Right renal pelvis (tissue), 4 donors: ENCODE measurements at regions not wholly inside any gene's neighbourhood (a gene's known extent, or its start where the extent isn't known, plus 50 kb on each side); places are given as distances from the start of the nearest gene placed in this dataset.
"Not testable (repeated sequence)": the region's sequence is repeated elsewhere in the genome, so short reads cannot be mapped to it uniquely, and the experiment has no call there.

Experiments used
- DNase-seq, 4 donors: peaks; one replicate each; pipeline ENCODE4 v3.0.0-alpha.2; 2013; ENCODE audit warnings: low read depth in 4 of 4, low spot score in 3 of 4, missing footprints in 1 of 4

- no peak for DNase-seq
Observed at GRCh38 chrX:125654501-125654900, 334.8 kb downstream of the TEX13C start.

DNA sequence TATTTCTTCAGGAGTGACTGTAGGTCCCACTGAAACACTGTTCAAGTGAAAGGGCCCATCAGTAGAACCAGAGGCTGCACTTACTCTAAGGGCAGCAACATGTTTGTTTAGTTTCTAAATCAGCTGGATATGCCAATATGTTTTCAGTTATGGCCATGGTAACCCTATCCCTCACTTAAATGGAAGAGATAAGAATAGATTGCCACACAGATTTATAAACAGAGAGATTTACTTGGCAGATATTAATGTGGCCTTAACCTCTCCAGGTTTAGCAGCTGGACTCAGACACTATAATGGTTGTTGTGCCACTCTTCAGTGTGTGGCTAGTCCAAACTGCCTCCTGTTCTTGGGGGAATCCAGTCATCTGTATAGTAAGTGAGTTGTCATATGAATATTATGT lies 354.1 kb downstream of the TEX13C start:
- no peak for DNase-seq

DNA sequence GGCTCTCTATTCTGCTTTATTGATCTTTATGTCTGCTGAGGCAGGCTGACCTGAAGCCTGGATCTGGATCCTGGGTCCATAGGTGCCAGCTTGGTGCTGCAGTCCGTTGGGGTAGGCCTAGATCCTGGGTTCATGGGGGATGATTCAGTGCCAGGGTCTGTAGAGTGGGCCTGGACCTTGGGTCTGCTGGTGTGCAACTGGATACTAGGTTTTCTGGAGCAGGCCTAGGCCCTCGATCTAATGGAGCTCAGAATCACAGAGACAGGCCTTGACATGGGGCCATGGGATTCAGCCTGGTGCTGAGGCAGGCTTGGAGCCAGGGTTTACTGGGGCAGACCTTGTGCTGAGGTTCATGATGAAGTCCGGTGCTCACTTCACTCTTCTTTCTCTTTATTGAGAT lies 358.6 kb downstream of the TEX13C start:
- DNase-seq: no peak

- DNase-seq: no peak
Observed at GRCh38 chrX:125680366-125680765, 360.7 kb downstream of the TEX13C start.

DNA sequence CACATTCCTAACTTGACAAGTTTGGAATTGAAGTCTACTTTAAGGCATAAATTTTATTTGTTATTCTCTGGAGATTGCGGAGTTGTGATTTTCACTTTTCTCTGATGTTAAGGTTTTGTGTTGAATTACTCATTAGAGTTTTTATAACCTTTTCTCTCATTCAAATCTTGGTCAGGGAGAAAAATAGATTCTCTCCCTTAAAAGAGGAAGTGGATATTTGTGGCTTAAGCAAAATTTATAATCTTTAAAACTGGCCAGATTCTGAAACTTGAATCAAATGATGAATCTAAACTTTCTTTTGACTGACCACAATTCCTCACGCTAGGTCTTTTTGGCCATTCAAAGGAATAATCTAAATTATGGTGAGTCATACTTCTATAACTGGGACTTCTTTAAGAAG lies 361.4 kb downstream of the TEX13C start:
- DNase-seq: no peak

DNA sequence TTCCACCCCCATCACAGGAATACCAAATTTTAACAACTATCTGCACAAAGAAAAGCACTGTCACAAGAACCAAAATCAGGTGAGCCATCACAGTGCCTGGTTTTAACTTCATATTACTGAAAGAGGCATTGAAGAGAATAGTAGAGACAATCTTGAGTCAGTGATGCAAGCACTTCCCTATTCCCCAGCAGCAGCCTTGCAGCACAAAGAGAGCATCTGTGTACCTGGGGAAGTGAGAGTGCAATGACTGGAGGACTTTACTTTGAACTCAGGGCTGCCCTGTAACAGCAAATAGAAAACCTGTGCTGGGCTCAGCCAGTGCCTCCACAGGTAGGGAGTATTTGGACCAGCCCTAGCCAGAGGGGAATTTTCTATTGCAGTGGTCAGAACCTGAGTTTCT lies 361.8 kb downstream of the TEX13C start:
- DNase-seq: no peak

DNA sequence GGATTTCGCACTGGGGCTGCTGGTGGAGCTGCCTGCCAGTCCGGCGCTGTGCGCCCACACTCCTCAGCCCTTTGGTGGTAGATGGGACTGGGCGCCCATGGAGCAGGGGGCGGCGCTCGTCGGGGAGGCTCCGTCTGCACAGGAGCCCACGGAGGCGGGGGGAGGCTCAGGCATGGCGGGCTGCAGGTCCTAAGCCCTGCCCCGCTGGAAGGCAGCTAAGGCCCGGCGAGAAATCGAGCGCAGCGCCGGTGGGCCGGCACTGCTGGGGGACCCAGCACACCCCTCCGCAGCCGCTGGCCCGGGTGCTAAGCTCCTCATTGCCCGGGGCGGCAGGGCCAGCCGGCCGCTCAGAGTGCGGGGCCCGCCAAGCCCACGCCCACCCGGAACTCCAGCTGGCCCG lies 370.9 kb downstream of the TEX13C start:
- not testable (repeated sequence) for DNase-seq

GRCh38 chrX:125694171-125694570 lies 374.5 kb downstream of the TEX13C start:
- DNase-seq: no peak

GRCh38 chrX:125709074-125709473 lies 389.4 kb downstream of the TEX13C start:
- DNase-seq: no peak

DNA sequence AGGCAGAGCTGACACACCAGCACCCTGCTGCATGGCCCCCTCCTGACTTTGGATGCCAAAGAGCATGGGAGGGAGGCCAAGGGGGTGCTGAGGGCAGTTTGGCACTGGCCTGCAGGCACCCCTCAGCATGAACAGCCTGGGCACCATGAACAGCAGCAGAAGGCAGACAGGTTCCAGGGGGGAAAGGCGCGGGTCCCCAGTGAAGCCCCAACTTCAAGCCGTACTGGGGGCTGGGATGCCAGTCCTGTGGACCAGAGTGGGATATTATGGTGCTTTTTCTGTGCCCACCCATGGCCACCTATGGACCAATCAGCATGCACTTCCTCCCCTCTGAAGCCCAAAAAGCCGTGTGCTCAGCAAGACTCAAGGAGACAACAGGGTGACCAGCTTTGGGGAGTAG lies 389.9 kb downstream of the TEX13C start:
- DNase-seq: no peak

GRCh38 chrX:125710403-125711062 lies 390.9 kb downstream of the TEX13C start:
- no peak for DNase-seq

- no peak for DNase-seq
Observed at GRCh38 chrX:125711103-125711502, 391.4 kb downstream of the TEX13C start.

DNA sequence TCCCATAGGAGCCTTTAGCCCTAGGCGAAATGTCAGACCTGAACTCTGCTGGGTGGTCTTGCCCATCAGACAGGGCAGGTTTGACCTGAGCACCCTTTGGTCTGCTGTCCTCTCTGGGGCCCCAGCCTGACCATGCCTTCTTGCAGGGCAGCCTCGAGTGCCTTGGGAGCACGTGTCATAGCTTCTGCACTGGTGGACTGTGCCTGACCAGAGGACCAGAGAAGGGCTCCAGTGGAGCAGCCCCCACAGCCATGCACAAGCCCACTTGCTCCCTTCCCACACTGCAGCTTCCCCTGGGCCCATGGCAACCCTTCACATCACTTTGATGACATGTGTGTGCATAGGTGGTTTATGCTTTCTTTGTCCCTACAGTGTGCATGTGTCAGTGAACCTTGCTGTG lies 394.0 kb downstream of the TEX13C start:
- DNase-seq: no peak

DNA sequence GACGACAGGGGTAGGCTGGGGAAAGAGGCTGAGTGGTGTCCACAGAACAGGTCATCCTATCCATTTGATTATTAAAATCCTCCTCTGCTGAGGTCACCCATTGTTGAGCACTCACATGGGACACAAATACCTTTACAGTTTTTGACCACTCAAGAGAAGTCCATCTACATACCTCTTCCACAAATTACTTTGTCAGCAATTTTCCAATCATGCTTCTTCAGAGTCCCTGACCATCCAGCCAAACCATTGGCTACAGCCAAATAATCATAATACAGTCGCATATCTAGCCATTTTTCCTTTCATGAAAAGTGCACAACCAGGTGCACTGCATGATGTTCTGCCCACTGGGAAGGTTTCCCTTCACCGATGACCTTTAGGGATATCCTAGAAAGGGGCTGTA lies 407.4 kb downstream of the TEX13C start:
- no peak for DNase-seq

DNA sequence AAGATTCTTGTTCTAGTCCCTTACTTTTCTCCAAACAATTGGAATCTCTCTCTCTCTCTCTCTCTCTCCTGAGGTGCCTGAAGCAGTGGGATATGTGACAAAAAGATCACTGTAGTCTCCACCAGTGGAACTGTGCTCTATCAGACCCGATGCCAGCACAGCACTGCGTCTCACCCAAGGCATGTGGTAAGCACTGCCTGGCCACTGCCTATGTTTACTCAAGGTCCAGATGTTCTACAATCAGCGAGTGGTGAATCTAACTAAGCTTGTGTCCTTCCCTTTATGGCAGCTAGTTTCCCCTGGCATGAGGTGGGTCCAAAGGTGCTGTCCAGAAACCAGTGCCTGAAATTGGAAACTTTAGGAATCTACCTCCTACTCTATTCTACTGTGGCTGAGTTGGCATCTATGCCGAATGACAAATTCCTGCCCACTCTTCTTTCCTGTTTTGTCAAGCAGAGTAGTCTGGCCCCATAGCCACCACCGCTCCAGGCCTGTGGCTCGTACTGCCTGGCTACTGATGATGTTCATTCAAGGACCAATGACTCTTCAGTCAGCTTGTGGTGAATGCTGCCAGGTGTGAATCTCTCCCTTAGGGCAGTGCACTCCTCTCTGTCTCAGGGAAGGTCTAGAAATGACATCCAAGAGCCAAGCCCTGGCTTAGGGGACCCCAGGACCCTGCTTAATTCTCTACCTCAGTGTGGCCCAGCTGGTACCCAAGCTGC lies 416.5 kb downstream of the TEX13C start:
- no peak for DNase-seq

DNA sequence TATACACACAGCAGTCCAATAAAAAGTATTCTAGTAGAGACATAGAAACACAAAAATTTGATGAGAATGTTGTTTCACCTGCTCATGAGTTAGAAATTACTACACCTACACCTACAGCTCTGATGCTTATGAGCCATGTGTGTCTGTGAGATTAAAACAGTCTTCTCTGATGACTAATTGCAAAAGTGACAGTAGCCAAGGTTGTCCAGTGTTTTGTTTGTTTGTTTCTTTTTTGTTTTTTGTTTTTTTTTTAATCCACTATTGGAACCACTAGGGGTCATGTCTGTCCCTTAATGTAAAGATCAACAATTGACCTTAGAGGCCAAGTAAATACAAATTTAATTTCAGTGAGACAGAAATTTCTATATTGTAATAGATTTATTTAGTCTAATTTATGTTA lies 423.1 kb downstream of the TEX13C start:
- no peak for DNase-seq

DNA sequence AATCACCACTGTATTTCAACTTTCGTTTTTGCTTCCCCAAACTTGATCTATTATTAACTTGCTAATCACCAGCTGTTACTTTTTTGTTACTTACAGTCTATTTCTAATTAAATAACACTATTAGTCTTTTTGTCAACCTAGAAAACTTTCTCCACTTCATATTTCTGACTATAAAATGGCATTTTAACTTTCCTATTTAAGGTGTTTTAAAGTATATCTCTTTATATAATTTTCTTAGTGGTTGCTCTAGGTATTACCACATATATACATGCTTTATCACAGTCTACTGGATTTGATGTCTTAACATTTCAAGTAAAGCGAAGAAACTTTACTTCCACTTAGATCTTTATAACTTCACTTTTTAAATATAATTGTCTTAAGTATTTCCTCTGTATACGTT lies 421.2 kb downstream of the DCAF12L2 start:
- no peak for DNase-seq

DNA sequence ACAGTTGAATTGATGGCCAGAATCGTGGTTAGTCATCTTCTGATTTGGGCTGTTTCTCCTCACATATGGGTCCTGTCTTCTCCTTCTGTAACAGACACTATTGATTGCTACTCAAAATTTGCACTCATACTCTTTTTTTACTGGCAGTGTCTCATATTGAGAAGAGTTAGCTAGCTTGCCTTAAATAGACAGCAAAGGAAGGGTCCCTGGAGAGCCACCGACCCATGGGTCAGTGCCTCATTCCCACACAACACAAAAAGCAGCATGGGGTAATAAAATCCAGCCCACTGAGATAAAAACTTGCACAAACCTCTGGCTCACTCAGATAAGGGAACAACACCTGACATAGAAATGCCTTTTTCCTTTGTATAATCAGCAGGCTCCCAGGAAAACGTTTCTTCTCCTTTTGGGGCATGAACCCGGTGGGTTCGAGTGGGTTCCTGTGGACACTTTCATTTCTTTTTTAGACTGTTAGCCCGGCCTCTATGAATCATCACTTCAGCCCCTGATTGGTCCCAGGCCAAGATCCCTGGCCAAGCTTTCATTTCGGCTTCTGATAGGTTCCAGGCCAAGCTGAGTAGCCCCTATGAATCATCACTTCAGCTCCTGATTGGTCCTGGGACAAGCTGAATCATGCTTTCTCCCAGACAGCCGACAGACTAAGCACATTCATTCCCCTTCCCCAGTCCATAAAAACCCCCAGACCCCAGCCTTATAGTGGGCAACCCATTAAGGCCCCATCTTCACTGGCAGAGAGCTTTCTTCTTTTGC lies 408.1 kb downstream of the DCAF12L2 start:
- DNase-seq: no peak

GRCh38 chrX:125758819-125759218 lies 407.3 kb downstream of the DCAF12L2 start:
- no peak for DNase-seq

DNA sequence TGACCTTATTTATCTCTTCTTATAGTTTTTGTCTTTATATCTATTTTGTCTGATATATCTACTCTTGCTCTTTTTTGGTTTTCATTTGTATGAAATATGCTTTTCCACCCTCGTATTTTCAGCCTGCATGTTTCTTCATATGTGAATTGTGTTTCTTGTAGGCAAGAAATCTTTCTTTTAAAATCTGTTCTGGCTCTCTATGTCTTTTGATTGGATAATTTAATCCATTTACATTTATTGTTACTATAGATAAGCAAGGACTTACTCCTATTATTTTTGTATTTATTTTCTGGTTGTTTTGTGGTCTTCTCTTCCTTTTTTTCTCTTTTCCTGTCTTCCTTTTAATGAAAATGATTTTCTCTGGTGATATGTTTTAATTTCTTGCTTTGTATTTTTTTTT lies 403.1 kb downstream of the DCAF12L2 start:
- DNase-seq: no peak

DNA sequence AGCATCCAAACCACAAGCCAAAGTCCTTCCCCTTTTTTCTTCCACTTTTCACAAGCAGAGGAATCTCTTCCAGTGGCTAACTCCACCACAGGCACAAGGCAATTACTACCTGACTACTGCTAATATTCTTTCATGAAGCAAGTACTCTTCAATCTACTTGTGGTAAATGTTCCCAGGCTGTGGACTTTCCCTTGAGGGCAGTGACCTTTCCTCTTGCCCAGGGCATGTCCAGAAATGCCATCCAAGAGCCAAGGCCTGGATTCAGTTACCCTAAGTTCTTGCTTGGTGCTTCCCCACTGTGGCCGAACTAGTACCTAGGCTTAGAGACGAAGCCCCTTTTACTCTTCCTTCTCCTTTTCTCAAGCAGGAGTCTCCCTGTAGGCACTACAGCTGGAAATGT lies 400.7 kb downstream of the DCAF12L2 start:
- DNase-seq: no peak

- no peak for DNase-seq
Observed at GRCh38 chrX:125769628-125770027, 396.5 kb downstream of the DCAF12L2 start.
